ENCODE measurements at regions not wholly inside any gene's neighbourhood (a gene's known extent, or its start where the extent isn't known, plus 50 kb on each side); places are given as distances from the start of the nearest gene placed in this dataset.

- H3K4me3 ChIP-seq (ENCODE audit: control insufficient read depth, low read depth, low read length): no peak overlapping the region
- TF ChIP-seq CTCF (conservative IDR thresholded peaks at IDR 0.05; ENCODE audit: control insufficient read depth, insufficient read depth, low read depth, low read length): no peak
- DNase-seq (ENCODE audit: low read depth): peak; percentile 81
Measured at GRCh38 chr4:173917255-173917960, 366.1 kb downstream of the FBXO8 start.

GRCh38 chr4:173913496-173913895 lies 370.0 kb downstream of the FBXO8 start:
- H3K4me3 ChIP-seq (ENCODE audit: control insufficient read depth, low read depth, low read length): no peak overlapping the region
- no peak for DNase-seq (ENCODE audit: low read depth)
- TF ChIP-seq CTCF (conservative IDR thresholded peaks at IDR 0.05; ENCODE audit: control insufficient read depth, insufficient read depth, low read depth, low read length): no peak

GRCh38 chr4:173912384-173912783 lies 371.1 kb downstream of the FBXO8 start:
- TF ChIP-seq CTCF (conservative IDR thresholded peaks at IDR 0.05; ENCODE audit: control insufficient read depth, insufficient read depth, low read depth, low read length): no peak
- DNase-seq (ENCODE audit: low read depth): no peak
- no peak overlapping the region for H3K4me3 ChIP-seq (ENCODE audit: control insufficient read depth, low read depth, low read length)

- H3K4me3 ChIP-seq (ENCODE audit: control insufficient read depth, low read depth, low read length): no peak overlapping the region
- no peak for DNase-seq (ENCODE audit: low read depth)
- no peak for TF ChIP-seq CTCF (conservative IDR thresholded peaks at IDR 0.05; ENCODE audit: control insufficient read depth, insufficient read depth, low read depth, low read length)
Measured at GRCh38 chr4:173910891-173911290, 372.6 kb downstream of the FBXO8 start.

GRCh38 chr4:173909294-173909693 lies 374.2 kb downstream of the FBXO8 start:
- no peak for TF ChIP-seq CTCF (conservative IDR thresholded peaks at IDR 0.05; ENCODE audit: control insufficient read depth, insufficient read depth, low read depth, low read length)
- H3K4me3 ChIP-seq (ENCODE audit: control insufficient read depth, low read depth, low read length): no peak overlapping the region
- no peak for DNase-seq (ENCODE audit: low read depth)

- DNase-seq (ENCODE audit: low read depth): no peak
- TF ChIP-seq CTCF (conservative IDR thresholded peaks at IDR 0.05; ENCODE audit: control insufficient read depth, insufficient read depth, low read depth, low read length): no peak
- H3K4me3 ChIP-seq (ENCODE audit: control insufficient read depth, low read depth, low read length): no peak overlapping the region
Measured at GRCh38 chr4:173899813-173900212, 369.8 kb upstream of the HAND2 start.

GRCh38 chr4:173891072-173891471 lies 361.0 kb upstream of the HAND2 start:
- no peak for DNase-seq (ENCODE audit: low read depth)
- H3K4me3 ChIP-seq (ENCODE audit: control insufficient read depth, low read depth, low read length): no peak overlapping the region
- TF ChIP-seq CTCF (conservative IDR thresholded peaks at IDR 0.05; ENCODE audit: control insufficient read depth, insufficient read depth, low read depth, low read length): no peak
